ENCODE measurements at regions not wholly inside any gene's neighbourhood (a gene's known extent, or its start where the extent isn't known, plus 50 kb on each side); places are given as distances from the start of the nearest gene placed in this dataset.
"Not testable (repeated sequence)": the region's sequence is repeated elsewhere in the genome, so short reads cannot be mapped to it uniquely, and the experiment has no call there.

DNA sequence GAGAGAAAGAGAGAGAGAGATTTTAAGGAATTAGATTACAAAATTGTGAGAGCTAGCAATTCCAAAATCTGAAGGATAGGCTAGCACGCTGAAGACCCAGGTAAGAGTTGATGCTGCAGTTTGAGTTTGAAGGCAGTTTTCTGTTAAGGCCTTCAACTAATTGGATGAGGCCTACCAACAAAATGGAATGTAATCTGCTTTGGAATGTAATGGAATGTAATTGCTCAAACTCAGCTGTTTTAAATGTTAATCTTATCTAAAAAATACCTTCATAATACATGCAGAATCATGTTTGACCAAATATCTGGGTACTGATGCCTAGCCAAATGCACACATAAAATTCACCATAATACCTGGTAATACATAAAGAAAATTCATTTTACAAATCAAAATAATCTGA is 976.1 kb downstream of the LTN1 start:
- intact Hi-C loops (cut with micrococcal nuclease; ENCODE audit: unreplicated experiment): no loop called here
- no peak overlapping the region for H3K27ac ChIP-seq (ENCODE audit: low read depth, low read length, poor library complexity, severe bottlenecking)
- ChIA-PET POLR2A (ENCODE audit: low non-redundant PET) (no interaction called here), CTCF (no interaction called here)
- no peaks in the 10 kb centered on the region for H3K9me3 ChIP-seq (ENCODE audit: low read depth, low read length, poor library complexity, severe bottlenecking)
- TF ChIP-seq, protein P1, sequence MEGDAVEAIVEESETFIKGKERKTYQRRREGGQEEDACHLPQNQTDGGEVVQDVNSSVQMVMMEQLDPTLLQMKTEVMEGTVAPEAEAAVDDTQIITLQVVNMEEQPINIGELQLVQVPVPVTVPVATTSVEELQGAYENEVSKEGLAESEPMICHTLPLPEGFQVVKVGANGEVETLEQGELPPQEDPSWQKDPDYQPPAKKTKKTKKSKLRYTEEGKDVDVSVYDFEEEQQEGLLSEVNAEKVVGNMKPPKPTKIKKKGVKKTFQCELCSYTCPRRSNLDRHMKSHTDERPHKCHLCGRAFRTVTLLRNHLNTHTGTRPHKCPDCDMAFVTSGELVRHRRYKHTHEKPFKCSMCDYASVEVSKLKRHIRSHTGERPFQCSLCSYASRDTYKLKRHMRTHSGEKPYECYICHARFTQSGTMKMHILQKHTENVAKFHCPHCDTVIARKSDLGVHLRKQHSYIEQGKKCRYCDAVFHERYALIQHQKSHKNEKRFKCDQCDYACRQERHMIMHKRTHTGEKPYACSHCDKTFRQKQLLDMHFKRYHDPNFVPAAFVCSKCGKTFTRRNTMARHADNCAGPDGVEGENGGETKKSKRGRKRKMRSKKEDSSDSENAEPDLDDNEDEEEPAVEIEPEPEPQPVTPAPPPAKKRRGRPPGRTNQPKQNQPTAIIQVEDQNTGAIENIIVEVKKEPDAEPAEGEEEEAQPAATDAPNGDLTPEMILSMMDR (conservative IDR thresholded peaks at IDR 0.05; ENCODE audit: low read depth, low read length): no peak
- no peak for TF ChIP-seq EZH2 (IDR thresholded peaks at IDR 0.05; ENCODE audit: borderline replicate concordance, low read depth, low read length, poor library complexity, severe bottlenecking)
- DNase-seq (ENCODE audit: low spot score): peak; percentile 11
- H3K4me1 ChIP-seq (ENCODE audit: insufficient read depth, low read length, poor library complexity, severe bottlenecking): no peaks in the 10 kb centered on the region
- H3K36me3 ChIP-seq (ENCODE audit: insufficient read depth, low read length, poor library complexity, severe bottlenecking): no peaks in the 10 kb centered on the region
- no TSS peak for BruUV-seq (replicated peaks)
- no peaks in the 10 kb centered on the region for H3K27me3 ChIP-seq (replicated peaks; ENCODE audit: insufficient read depth, low read depth, low read length, poor library complexity)
- H3K4me3 ChIP-seq (ENCODE audit: low read depth, low read length, poor library complexity, severe bottlenecking): no peak overlapping the region

DNA sequence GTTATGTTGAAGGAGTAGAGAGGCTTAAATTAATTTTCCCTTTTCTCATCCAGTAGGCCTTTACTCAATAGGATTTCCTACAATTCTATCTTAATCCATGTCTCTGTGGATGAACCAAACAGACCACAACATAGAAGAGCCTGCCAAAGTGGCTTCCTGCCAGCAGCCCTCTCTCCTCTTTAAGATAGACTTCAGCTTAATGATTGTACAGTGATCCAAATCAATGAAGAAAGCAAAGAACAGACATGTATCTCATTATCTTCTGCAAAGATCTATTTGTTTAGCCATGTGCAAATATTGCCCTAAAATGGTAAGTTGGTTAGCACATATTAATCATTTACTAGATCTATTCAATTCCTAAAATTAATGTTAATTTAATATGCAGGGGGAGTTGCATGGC is 979.6 kb downstream of the LTN1 start:
- H3K4me1 ChIP-seq (ENCODE audit: insufficient read depth, low read length, poor library complexity, severe bottlenecking); BruUV-seq (replicated peaks); H3K9me3 ChIP-seq (ENCODE audit: low read depth, low read length, poor library complexity, severe bottlenecking); H3K36me3 ChIP-seq (ENCODE audit: insufficient read depth, low read length, poor library complexity, severe bottlenecking); POLR2A ChIA-PET (ENCODE audit: low non-redundant PET); H3K4me3 ChIP-seq (ENCODE audit: low read depth, low read length, poor library complexity, severe bottlenecking); CTCF ChIA-PET; H3K27ac ChIP-seq (ENCODE audit: low read depth, low read length, poor library complexity, severe bottlenecking); DNase-seq (ENCODE audit: low spot score); intact Hi-C loops (cut with micrococcal nuclease; ENCODE audit: unreplicated experiment); H3K27me3 ChIP-seq (replicated peaks; ENCODE audit: insufficient read depth, low read depth, low read length, poor library complexity): not testable (repeated sequence)

DNA sequence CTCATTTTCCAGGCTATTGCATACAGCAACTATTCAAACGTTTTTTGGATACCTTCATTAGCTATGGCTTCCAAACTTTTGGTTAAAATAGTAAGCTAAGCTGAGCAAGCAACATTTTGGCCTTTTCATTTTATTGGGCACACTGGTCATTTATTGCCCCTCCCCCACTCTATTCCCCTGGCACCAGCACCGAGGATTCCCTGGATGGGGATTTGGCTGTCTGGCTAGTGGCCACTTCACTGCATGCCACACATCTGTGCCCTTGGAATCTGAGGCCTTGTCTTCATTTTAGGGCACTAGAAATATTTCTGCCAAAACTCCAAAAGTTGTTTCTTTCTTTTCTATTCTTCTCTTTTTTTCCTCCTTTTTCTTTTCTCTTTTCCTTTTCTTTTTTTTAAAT is 980.7 kb downstream of the LTN1 start:
- intact Hi-C loops (cut with micrococcal nuclease; ENCODE audit: unreplicated experiment): not testable (repeated sequence)

DNA sequence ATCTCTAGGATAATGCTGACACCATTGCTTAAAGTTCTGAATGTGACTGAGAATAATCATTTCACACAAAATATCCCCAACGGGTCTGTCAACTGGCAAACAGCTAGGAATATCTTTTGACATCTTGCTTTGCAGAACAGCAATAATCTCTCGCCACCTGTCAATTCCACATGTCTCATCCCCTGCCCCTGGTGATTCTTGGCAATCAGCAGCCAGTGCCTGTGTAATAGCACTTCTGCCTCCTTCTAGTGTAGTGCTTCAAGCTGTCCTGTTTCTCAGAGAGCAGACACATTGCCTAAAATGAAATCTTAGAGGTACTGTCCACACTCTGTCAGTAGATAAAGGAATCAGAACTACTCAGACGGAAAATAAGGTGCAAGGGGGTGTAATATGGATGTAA is 984.4 kb downstream of the LTN1 start:
- H3K4me3 ChIP-seq (ENCODE audit: low read depth, low read length, poor library complexity, severe bottlenecking); H3K4me1 ChIP-seq (ENCODE audit: insufficient read depth, low read length, poor library complexity, severe bottlenecking); POLR2A ChIA-PET (ENCODE audit: low non-redundant PET); H3K9me3 ChIP-seq (ENCODE audit: low read depth, low read length, poor library complexity, severe bottlenecking); intact Hi-C loops (cut with micrococcal nuclease; ENCODE audit: unreplicated experiment); H3K27me3 ChIP-seq (replicated peaks; ENCODE audit: insufficient read depth, low read depth, low read length, poor library complexity); BruUV-seq (replicated peaks); H3K36me3 ChIP-seq (ENCODE audit: insufficient read depth, low read length, poor library complexity, severe bottlenecking); H3K27ac ChIP-seq (ENCODE audit: low read depth, low read length, poor library complexity, severe bottlenecking); CTCF ChIA-PET: not testable (repeated sequence)
- DNase-seq (ENCODE audit: low spot score): peak; percentile 5

More for the DNA sequence above, 980.7 kb downstream of the LTN1 start:
- H3K9me3 ChIP-seq (ENCODE audit: low read depth, low read length, poor library complexity, severe bottlenecking); POLR2A ChIA-PET (ENCODE audit: low non-redundant PET); H3K27ac ChIP-seq (ENCODE audit: low read depth, low read length, poor library complexity, severe bottlenecking); H3K4me3 ChIP-seq (ENCODE audit: low read depth, low read length, poor library complexity, severe bottlenecking); H3K4me1 ChIP-seq (ENCODE audit: insufficient read depth, low read length, poor library complexity, severe bottlenecking); BruUV-seq (replicated peaks); DNase-seq (ENCODE audit: low spot score); CTCF ChIA-PET; H3K36me3 ChIP-seq (ENCODE audit: insufficient read depth, low read length, poor library complexity, severe bottlenecking); H3K27me3 ChIP-seq (replicated peaks; ENCODE audit: insufficient read depth, low read depth, low read length, poor library complexity): not testable (repeated sequence)

DNA sequence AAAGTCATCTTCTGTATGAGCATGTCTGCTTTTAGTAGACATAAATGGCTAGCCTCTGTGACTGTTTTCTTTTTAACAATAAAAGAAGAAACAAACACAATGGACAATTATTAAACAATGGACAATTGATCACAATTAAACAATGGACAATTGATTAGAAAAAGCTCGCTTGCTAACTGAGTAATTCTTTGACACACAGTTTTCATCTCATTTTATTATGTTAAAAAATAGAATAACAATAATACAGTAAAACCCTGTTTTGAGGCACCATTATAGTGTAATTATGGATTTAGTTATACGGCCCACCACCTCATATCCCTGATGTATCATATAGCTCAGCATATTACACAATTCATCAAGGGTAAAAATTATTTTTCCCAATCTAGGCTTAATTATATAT is 989.0 kb downstream of the LTN1 start:
- H3K4me1 ChIP-seq (ENCODE audit: insufficient read depth, low read length, poor library complexity, severe bottlenecking); H3K27ac ChIP-seq (ENCODE audit: low read depth, low read length, poor library complexity, severe bottlenecking); BruUV-seq (replicated peaks); DNase-seq (ENCODE audit: low spot score); intact Hi-C loops (cut with micrococcal nuclease; ENCODE audit: unreplicated experiment); H3K9me3 ChIP-seq (ENCODE audit: low read depth, low read length, poor library complexity, severe bottlenecking); POLR2A ChIA-PET (ENCODE audit: low non-redundant PET); H3K4me3 ChIP-seq (ENCODE audit: low read depth, low read length, poor library complexity, severe bottlenecking); CTCF ChIA-PET; H3K36me3 ChIP-seq (ENCODE audit: insufficient read depth, low read length, poor library complexity, severe bottlenecking); H3K27me3 ChIP-seq (replicated peaks; ENCODE audit: insufficient read depth, low read depth, low read length, poor library complexity): not testable (repeated sequence)

DNA sequence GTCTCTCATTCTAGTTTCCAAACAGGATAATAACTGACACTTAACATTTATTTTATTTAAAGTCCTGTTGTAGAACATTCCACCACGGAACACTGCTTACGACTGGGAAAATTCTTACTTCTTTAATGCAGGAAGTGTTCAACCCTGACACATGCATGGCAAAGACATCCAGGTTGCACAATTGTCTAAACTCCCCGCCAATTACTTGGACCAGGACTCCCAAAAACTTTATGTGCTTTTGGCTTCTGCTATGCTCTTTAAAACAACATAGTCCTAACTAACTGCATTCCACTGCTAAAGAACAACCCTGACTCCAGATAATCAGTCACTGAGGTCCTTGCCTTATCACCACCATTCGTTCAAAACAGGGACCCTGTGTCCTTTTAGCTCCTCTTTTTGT is 995.8 kb downstream of the LTN1 start:
- H3K27me3 ChIP-seq (replicated peaks; ENCODE audit: insufficient read depth, low read depth, low read length, poor library complexity); BruUV-seq (replicated peaks); H3K36me3 ChIP-seq (ENCODE audit: insufficient read depth, low read length, poor library complexity, severe bottlenecking); H3K4me1 ChIP-seq (ENCODE audit: insufficient read depth, low read length, poor library complexity, severe bottlenecking); CTCF ChIA-PET; POLR2A ChIA-PET (ENCODE audit: low non-redundant PET); DNase-seq (ENCODE audit: low spot score); H3K4me3 ChIP-seq (ENCODE audit: low read depth, low read length, poor library complexity, severe bottlenecking); H3K27ac ChIP-seq (ENCODE audit: low read depth, low read length, poor library complexity, severe bottlenecking); intact Hi-C loops (cut with micrococcal nuclease; ENCODE audit: unreplicated experiment); H3K9me3 ChIP-seq (ENCODE audit: low read depth, low read length, poor library complexity, severe bottlenecking): not testable (repeated sequence)

DNA sequence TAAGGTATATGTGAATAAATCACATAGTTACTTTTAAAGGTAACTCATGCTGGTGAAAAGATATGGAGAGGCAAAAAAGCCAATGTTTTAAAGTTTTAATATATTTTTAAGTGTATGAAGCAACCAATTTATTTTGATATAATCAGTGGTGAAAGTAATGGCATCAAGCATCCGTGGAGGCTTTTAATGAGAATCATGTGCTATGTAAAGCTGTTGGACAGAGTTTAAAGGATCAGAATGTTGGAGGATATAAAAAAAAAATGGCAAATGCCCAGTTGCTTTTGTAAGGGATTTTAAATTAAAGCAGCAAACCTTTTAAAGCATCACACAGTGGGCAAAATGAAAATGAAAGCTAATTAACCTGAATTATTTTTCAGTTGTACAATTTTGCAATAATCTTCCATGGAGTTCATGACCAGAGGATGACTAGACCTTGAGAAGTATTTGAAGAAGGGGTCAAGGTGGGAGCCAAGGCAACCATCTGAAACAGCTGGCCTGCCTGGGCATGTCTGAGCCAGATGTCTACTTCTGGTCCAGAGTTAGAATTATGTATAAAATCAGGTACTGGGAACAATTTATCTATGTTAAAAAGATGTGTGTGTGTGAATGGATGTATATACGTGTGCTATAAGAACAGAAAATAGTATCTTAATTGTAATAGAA is 1007.9 kb downstream of the LTN1 start:
- H3K36me3 ChIP-seq (ENCODE audit: insufficient read depth, low read length, poor library complexity, severe bottlenecking); H3K27ac ChIP-seq (ENCODE audit: low read depth, low read length, poor library complexity, severe bottlenecking); H3K4me3 ChIP-seq (ENCODE audit: low read depth, low read length, poor library complexity, severe bottlenecking); DNase-seq (ENCODE audit: low spot score); POLR2A ChIA-PET (ENCODE audit: low non-redundant PET); intact Hi-C loops (cut with micrococcal nuclease; ENCODE audit: unreplicated experiment); BruUV-seq (replicated peaks); H3K9me3 ChIP-seq (ENCODE audit: low read depth, low read length, poor library complexity, severe bottlenecking); CTCF ChIA-PET; H3K27me3 ChIP-seq (replicated peaks; ENCODE audit: insufficient read depth, low read depth, low read length, poor library complexity); H3K4me1 ChIP-seq (ENCODE audit: insufficient read depth, low read length, poor library complexity, severe bottlenecking): not testable (repeated sequence)

All from A673 (cell line).